RKO (cell line): ENCODE measurements at regions not wholly inside any gene's neighbourhood (a gene's known extent, or its start where the extent isn't known, plus 50 kb on each side); places are given as distances from the start of the nearest gene placed in this dataset.

Experiments used
- DNase-seq: peaks from one replicate; pipeline ENCODE4 v3.0.0-alpha.2; 2016; ENCODE audit warnings: low spot score

GRCh38 chr3:1693145-1693544 is 405.5 kb upstream of the CNTN4 start:
- DNase-seq = peak; percentile 2

GRCh38 chr3:1696669-1697275 is 401.9 kb upstream of the CNTN4 start:
- no peak for DNase-seq

- DNase-seq = no peak
Observed at GRCh38 chr3:1699361-1699920, 399.2 kb upstream of the CNTN4 start.

- DNase-seq = no peak
Observed at GRCh38 chr3:1700650-1701049, 398.0 kb upstream of the CNTN4 start.

- no peak for DNase-seq
Observed at GRCh38 chr3:1703169-1703568, 395.5 kb upstream of the CNTN4 start.

- no peak for DNase-seq
Observed at GRCh38 chr3:1710663-1711062, 388.0 kb upstream of the CNTN4 start.

- DNase-seq = no peak
Observed at GRCh38 chr3:1717524-1717923, 381.1 kb upstream of the CNTN4 start.

- DNase-seq = no peak
Observed at GRCh38 chr3:1723726-1724125, 374.9 kb upstream of the CNTN4 start.

GRCh38 chr3:1726741-1727140 is 371.9 kb upstream of the CNTN4 start:
- DNase-seq = no peak

- DNase-seq = no peak
Observed at GRCh38 chr3:1727242-1727641, 371.4 kb upstream of the CNTN4 start.

- no peak for DNase-seq
Observed at GRCh38 chr3:1728510-1728909, 370.2 kb upstream of the CNTN4 start.

- DNase-seq = no peak
Observed at GRCh38 chr3:1734494-1735122, 364.1 kb upstream of the CNTN4 start.

GRCh38 chr3:1752205-1752604 is 346.5 kb upstream of the CNTN4 start:
- peak; percentile 26 for DNase-seq

- DNase-seq = no peak
Observed at GRCh38 chr3:1766384-1766783, 332.3 kb upstream of the CNTN4 start.

GRCh38 chr3:1773679-1774078 is 325.0 kb upstream of the CNTN4 start:
- DNase-seq = no peak

GRCh38 chr3:1774597-1774996 is 324.1 kb upstream of the CNTN4 start:
- DNase-seq = no peak

- no peak for DNase-seq
Observed at GRCh38 chr3:1775321-1775720, 323.3 kb upstream of the CNTN4 start.

GRCh38 chr3:1783995-1784394 is 314.7 kb upstream of the CNTN4 start:
- no peak for DNase-seq

- no peak for DNase-seq
Observed at GRCh38 chr3:1787094-1787493, 311.6 kb upstream of the CNTN4 start.

GRCh38 chr3:1792466-1792865 is 306.2 kb upstream of the CNTN4 start:
- DNase-seq = no peak

- no peak for DNase-seq
Observed at GRCh38 chr3:1798711-1799405, 299.8 kb upstream of the CNTN4 start.

GRCh38 chr3:1805331-1805730 is 293.3 kb upstream of the CNTN4 start:
- DNase-seq = no peak

- DNase-seq = no peak
Observed at GRCh38 chr3:1808590-1808989, 290.1 kb upstream of the CNTN4 start.
